ENCODE measurements at regions not wholly inside any gene's neighbourhood (a gene's known extent, or its start where the extent isn't known, plus 50 kb on each side); places are given as distances from the start of the nearest gene placed in this dataset.

GRCh38 chr6:28742668-28743270, 181.0 kb downstream of the TRIM27 start:
- CTCF ChIA-PET: no interaction called here
- no peak for DNase-seq (ENCODE audit: low read depth)
- Histone ChIP-seq H3K27me3 (ENCODE audit: control insufficient read depth, insufficient read depth, low read length) (peaks cover 9% of the 10 kb centered on the region), H3K4me3 (ENCODE audit: low read depth, low read length) (no peak overlapping the region), H3K36me3 (ENCODE audit: control insufficient read depth, insufficient read depth, low read length) (no peaks in the 10 kb centered on the region)
- no peak for TF ChIP-seq CTCF (IDR thresholded peaks at IDR 0.05; ENCODE audit: insufficient read depth, low read depth, low read length)
- POLR2A ChIA-PET: no interaction called here

- no peak for TF ChIP-seq CTCF (IDR thresholded peaks at IDR 0.05; ENCODE audit: insufficient read depth, low read depth, low read length)
- ChIA-PET POLR2A (no interaction called here), CTCF (no interaction called here)
- Histone ChIP-seq H3K4me3 (ENCODE audit: low read depth, low read length) (no peak overlapping the region), H3K36me3 (ENCODE audit: control insufficient read depth, insufficient read depth, low read length) (no peaks in the 10 kb centered on the region), H3K27me3 (ENCODE audit: control insufficient read depth, insufficient read depth, low read length) (peaks cover 4% of the 10 kb centered on the region)
- DNase-seq (ENCODE audit: low read depth): no peak
Observed at GRCh38 chr6:28743271-28743789, 180.5 kb downstream of the TRIM27 start.

DNA sequence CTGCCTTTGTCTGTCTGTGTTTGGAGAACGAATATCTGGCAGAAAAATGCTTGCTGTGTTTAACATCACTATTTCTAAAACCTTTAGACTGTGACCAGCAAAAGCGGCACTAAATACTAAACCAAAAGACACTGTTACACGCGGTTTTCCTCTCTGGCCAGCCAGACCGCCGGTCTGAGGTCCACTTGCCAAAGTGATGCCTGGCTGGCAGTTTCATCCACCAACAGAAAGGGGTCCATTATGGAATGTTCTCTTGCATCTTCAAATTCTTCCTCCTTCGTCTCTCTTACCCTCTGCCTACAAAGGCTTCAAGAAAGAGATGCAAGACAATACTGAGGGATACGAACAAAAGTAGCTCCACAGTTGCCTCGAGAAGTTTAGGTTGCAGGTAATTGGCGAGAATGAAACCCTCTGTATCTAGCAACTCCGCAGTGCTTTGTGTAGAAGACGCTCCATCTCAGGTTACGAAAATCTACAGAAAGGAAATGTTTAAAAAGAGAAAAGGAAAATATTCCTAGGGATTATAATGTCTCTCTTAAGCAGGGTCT, 176.6 kb downstream of the TRIM27 start:
- Histone ChIP-seq H3K4me3 (ENCODE audit: low read depth, low read length) (no peak overlapping the region), H3K36me3 (ENCODE audit: control insufficient read depth, insufficient read depth, low read length) (no peaks in the 10 kb centered on the region), H3K27me3 (ENCODE audit: control insufficient read depth, insufficient read depth, low read length) (no peaks in the 10 kb centered on the region)
- no peak for TF ChIP-seq CTCF (IDR thresholded peaks at IDR 0.05; ENCODE audit: insufficient read depth, low read depth, low read length)
- ChIA-PET POLR2A (no interaction called here), CTCF (no interaction called here)
- no peak for DNase-seq (ENCODE audit: low read depth)

GRCh38 chr6:28747631-28748157, 176.1 kb downstream of the TRIM27 start:
- DNase-seq (ENCODE audit: low read depth): no peak
- no peaks in the 10 kb centered on the region for H3K27me3 ChIP-seq (ENCODE audit: control insufficient read depth, insufficient read depth, low read length)
- no peaks in the 10 kb centered on the region for H3K36me3 ChIP-seq (ENCODE audit: control insufficient read depth, insufficient read depth, low read length)
- ChIA-PET CTCF (no interaction called here), POLR2A (no interaction called here)
- no peak overlapping the region for H3K4me3 ChIP-seq (ENCODE audit: low read depth, low read length)
- no peak for TF ChIP-seq CTCF (IDR thresholded peaks at IDR 0.05; ENCODE audit: insufficient read depth, low read depth, low read length)

DNA sequence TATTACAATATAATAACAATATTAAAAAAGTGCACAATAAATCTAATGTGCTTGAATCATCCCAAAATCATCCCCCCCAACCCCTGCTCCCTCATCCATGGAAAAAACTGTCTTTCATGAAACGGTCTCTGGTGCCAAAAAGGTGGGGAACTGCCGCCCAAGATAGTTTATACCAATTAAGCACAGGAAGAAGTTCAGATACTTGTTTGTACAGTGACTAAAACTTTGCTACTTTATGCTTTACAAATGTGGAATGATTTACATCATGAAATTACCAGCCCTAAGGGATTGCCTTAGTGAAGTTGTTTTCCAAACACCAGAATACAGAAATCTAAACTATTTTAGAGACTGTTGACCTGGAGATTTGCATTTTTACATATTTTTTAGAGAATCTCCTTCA, 175.6 kb downstream of the TRIM27 start:
- no peak for TF ChIP-seq CTCF (IDR thresholded peaks at IDR 0.05; ENCODE audit: insufficient read depth, low read depth, low read length)
- POLR2A ChIA-PET: no interaction called here
- no peaks in the 10 kb centered on the region for H3K36me3 ChIP-seq (ENCODE audit: control insufficient read depth, insufficient read depth, low read length)
- no peak overlapping the region for H3K4me3 ChIP-seq (ENCODE audit: low read depth, low read length)
- CTCF ChIA-PET: no interaction called here
- no peak for DNase-seq (ENCODE audit: low read depth)
- H3K27me3 ChIP-seq (ENCODE audit: control insufficient read depth, insufficient read depth, low read length): no peaks in the 10 kb centered on the region
